ENCODE measurements at regions not wholly inside any gene's neighbourhood (a gene's known extent, or its start where the extent isn't known, plus 50 kb on each side); places are given as distances from the start of the nearest gene placed in this dataset.

DNA sequence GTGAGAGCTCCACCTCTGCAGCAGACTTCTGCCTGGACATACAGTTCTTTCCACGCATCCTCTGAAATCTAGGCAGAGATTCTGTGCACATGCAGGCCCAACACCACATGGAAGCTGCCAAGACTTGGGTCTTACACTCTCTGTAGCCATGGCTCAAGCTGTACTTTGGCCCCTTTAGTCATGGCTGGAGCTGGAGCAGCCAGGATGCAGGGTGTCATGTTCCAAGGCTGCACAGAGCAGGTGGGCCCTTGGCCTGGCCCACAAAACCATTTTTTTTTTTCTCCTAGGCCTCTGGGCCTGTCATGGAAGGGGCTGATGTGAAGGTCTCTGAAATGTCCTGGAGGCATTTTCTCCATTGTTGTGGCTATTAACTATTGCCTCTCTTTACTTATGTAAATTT lies 990.5 kb upstream of the ADGRL3 start:
- Histone ChIP-seq H3K36me3 (ENCODE audit: control insufficient read depth, low read depth, low read length) (no peaks in the 10 kb centered on the region), H3K9ac (ENCODE audit: low read length) (no peak overlapping the region), H3K27ac (ENCODE audit: low read length) (no peak overlapping the region), H3K4me1 (ENCODE audit: control insufficient read depth, low read depth, low read length) (no peaks in the 10 kb centered on the region), H3K27me3 (ENCODE audit: control insufficient read depth, insufficient read depth, low read length) (no peaks in the 10 kb centered on the region), H3K9me3 (ENCODE audit: control insufficient read depth, low read depth, low read length) (no peaks in the 10 kb centered on the region), H3K4me3 (ENCODE audit: low read length) (no peak overlapping the region)

DNA sequence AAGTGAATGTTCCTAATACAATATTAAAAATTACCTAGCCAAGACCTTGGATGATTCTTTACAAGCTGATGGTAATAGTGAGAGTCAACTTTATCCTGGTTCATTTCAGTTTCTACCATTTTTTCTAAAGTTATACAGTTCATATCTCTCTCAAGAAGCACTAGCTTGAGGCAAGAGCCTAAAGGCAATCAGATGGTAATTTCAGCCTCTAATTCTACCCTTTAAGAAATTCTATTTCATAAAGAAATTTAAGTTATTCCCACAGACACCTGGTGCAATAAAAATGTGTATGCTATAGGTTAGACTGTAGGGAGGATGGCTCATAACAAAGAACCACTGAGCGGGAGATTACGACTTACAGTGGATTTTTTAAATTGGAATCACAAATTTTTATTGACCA lies 984.2 kb upstream of the ADGRL3 start:
- Histone ChIP-seq H3K9me3 (ENCODE audit: control insufficient read depth, low read depth, low read length) (no peaks in the 10 kb centered on the region), H3K27ac (ENCODE audit: low read length) (no peak overlapping the region), H3K27me3 (ENCODE audit: control insufficient read depth, insufficient read depth, low read length) (no peaks in the 10 kb centered on the region), H3K36me3 (ENCODE audit: control insufficient read depth, low read depth, low read length) (no peaks in the 10 kb centered on the region), H3K9ac (ENCODE audit: low read length) (no peak overlapping the region), H3K4me3 (ENCODE audit: low read length) (no peak overlapping the region), H3K4me1 (ENCODE audit: control insufficient read depth, low read depth, low read length) (no peaks in the 10 kb centered on the region)

DNA sequence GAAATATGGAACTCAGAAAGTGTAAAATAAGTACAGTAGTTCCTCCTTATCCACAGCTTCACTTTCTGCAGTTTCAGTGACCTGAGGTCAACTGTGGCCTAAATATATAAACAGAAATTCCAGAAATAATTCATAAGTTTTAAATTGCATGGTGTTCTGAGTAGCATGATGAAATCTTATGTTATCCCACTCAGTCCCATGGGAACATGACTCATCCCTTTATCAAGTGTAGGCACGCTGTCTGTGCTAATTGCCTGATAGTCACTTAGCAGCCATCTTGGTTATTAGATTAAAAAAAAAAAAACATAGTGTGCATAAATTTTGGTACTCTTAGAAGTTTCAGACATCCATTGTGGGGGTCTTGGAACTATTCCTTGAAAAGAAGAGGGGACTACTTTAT lies 983.4 kb upstream of the ADGRL3 start:
- Histone ChIP-seq H3K27me3 (ENCODE audit: control insufficient read depth, insufficient read depth, low read length) (no peaks in the 10 kb centered on the region), H3K36me3 (ENCODE audit: control insufficient read depth, low read depth, low read length) (no peaks in the 10 kb centered on the region), H3K9me3 (ENCODE audit: control insufficient read depth, low read depth, low read length) (no peaks in the 10 kb centered on the region), H3K27ac (ENCODE audit: low read length) (no peak overlapping the region), H3K4me1 (ENCODE audit: control insufficient read depth, low read depth, low read length) (no peaks in the 10 kb centered on the region), H3K4me3 (ENCODE audit: low read length) (no peak overlapping the region), H3K9ac (ENCODE audit: low read length) (no peak overlapping the region)

DNA sequence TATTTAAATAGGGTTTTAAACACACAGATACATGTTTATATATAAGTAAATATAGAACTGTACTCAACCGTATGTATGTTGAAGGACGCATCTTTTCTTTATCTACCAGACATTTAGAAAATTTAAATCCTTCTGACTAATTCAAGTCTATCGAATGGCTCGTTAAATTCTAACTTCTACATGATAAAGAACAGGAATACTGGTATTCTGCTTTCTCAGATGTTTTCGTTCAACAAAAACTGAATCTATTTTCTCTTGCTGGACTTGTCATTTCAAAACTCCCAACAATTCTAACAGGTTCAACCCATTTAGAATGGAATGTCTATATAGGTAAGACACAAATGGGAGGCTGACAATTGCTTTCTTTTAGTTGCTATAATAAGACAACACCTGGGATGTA lies 978.3 kb upstream of the ADGRL3 start:
- Histone ChIP-seq H3K4me3 (ENCODE audit: low read length) (no peak overlapping the region), H3K27ac (ENCODE audit: low read length) (no peak overlapping the region), H3K4me1 (ENCODE audit: control insufficient read depth, low read depth, low read length) (no peaks in the 10 kb centered on the region)

DNA sequence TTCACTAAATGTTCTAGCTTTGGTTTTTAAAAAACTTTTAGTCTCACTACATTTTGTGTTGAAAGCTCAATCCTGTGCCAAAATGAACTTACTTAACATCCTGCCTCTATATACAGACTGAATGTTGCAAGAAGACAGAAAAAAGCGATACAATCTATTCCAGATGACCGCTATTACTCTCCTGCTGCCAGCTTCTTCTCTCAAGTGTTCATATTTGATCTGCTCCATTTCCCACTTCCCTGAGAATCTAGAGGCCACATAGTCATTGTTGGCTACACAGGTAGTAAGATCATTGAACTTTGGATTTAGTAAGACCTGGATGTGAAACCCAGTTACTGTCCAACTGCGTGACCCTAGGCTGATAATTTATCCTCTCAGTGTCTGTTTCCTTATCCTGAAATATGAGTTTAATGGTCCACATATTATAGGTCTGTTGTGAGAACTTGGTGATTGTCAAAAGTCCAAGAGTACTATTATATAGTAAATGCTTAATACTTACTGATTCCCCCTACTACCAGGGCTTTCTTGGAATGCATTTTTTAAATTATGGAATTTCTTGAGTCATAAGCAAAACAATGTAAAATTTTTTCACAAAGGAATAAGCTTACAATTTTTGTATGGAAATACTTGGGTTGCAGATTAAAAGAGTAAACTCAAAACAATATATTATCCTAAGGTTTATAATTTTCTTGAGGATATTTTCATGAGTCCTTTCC lies 976.8 kb upstream of the ADGRL3 start:
- H3K9ac ChIP-seq (ENCODE audit: low read length) = no peak overlapping the region
- no peak overlapping the region for H3K27ac ChIP-seq (ENCODE audit: low read length)
- H3K36me3 ChIP-seq (ENCODE audit: control insufficient read depth, low read depth, low read length) = no peaks in the 10 kb centered on the region
- H3K4me3 ChIP-seq (ENCODE audit: low read length) = no peak overlapping the region
- H3K4me1 ChIP-seq (ENCODE audit: control insufficient read depth, low read depth, low read length) = no peaks in the 10 kb centered on the region
- no peaks in the 10 kb centered on the region for H3K27me3 ChIP-seq (ENCODE audit: control insufficient read depth, insufficient read depth, low read length)
- H3K9me3 ChIP-seq (ENCODE audit: control insufficient read depth, low read depth, low read length) = no peaks in the 10 kb centered on the region

More for the DNA sequence above, 978.3 kb upstream of the ADGRL3 start:
- H3K9ac ChIP-seq (ENCODE audit: low read length) = no peak overlapping the region
- no peaks in the 10 kb centered on the region for H3K27me3 ChIP-seq (ENCODE audit: control insufficient read depth, insufficient read depth, low read length)
- no peaks in the 10 kb centered on the region for H3K9me3 ChIP-seq (ENCODE audit: control insufficient read depth, low read depth, low read length)
- no peaks in the 10 kb centered on the region for H3K36me3 ChIP-seq (ENCODE audit: control insufficient read depth, low read depth, low read length)

DNA sequence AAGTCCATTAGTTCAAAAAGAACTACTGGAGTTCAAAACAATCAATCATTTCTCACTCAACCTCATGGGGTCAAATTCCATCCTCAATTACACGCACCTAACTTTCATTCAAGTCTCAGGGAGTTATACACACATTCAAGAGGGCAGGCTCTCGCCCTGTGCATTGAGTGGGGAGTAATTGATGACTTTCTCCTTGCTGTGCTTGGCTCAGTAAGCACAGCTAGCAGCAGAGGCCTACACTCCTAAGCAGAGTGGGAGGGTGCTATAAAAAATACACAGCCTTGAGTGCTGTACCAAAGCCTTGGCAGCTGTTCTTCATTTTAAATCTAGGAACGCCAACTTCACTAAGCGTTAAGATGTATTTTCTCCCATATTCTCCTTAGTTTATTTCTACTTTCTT lies 958.3 kb upstream of the ADGRL3 start:
- Histone ChIP-seq H3K27me3 (ENCODE audit: control insufficient read depth, insufficient read depth, low read length) (no peaks in the 10 kb centered on the region), H3K9ac (ENCODE audit: low read length) (no peak overlapping the region)

DNA sequence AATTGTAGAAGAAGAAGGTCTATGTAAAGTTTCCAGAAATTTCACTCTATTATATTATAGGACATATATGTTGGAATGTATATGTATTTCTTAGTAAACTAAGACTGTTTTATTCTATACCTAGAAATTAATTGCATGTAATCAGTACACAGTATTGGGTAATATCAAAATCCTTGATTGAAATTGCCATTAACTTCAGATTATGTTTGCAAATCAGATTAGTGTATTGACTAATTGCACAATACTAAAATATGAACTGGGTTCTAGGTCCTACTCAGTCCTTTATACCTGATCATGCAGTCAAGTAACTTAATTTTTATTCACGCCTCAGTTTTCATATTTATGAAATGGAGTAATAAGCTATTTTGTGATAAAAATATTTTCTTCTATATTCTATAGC lies 950.3 kb upstream of the ADGRL3 start:
- no peak overlapping the region for H3K4me3 ChIP-seq (ENCODE audit: low read length)
- H3K9me3 ChIP-seq (ENCODE audit: control insufficient read depth, low read depth, low read length) = no peaks in the 10 kb centered on the region
- H3K27ac ChIP-seq (ENCODE audit: low read length) = no peak overlapping the region
- H3K27me3 ChIP-seq (ENCODE audit: control insufficient read depth, insufficient read depth, low read length) = no peaks in the 10 kb centered on the region
- no peak overlapping the region for H3K9ac ChIP-seq (ENCODE audit: low read length)
- no peaks in the 10 kb centered on the region for H3K4me1 ChIP-seq (ENCODE audit: control insufficient read depth, low read depth, low read length)
- no peaks in the 10 kb centered on the region for H3K36me3 ChIP-seq (ENCODE audit: control insufficient read depth, low read depth, low read length)

More for the DNA sequence above, 958.3 kb upstream of the ADGRL3 start:
- Histone ChIP-seq H3K36me3 (ENCODE audit: control insufficient read depth, low read depth, low read length) (no peaks in the 10 kb centered on the region), H3K27ac (ENCODE audit: low read length) (no peak overlapping the region), H3K9me3 (ENCODE audit: control insufficient read depth, low read depth, low read length) (no peaks in the 10 kb centered on the region), H3K4me3 (ENCODE audit: low read length) (no peak overlapping the region), H3K4me1 (ENCODE audit: control insufficient read depth, low read depth, low read length) (no peaks in the 10 kb centered on the region)

DNA sequence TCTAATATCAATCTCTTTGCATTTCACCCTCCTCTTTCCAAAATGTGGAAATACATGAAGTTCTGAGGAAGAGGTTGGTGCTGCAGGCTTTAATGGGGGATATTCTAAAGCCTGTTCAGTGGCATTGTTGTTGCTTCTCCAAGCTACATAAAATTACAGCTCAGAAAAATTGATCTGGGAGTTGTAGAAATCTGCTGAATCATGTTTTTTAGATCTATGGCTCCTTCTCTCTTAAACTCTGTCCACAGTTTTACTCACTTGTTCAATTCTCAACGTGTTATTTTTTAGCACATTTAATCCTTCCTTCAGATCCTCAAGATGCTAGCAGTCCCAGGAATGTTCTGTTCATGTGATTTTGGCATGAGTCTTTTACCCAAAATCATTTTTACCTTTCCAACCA lies 949.5 kb upstream of the ADGRL3 start:
- no peaks in the 10 kb centered on the region for H3K36me3 ChIP-seq (ENCODE audit: control insufficient read depth, low read depth, low read length)
- H3K4me3 ChIP-seq (ENCODE audit: low read length) = no peak overlapping the region
- H3K9me3 ChIP-seq (ENCODE audit: control insufficient read depth, low read depth, low read length) = no peaks in the 10 kb centered on the region
- H3K27ac ChIP-seq (ENCODE audit: low read length) = no peak overlapping the region
- H3K9ac ChIP-seq (ENCODE audit: low read length) = no peak overlapping the region
- H3K27me3 ChIP-seq (ENCODE audit: control insufficient read depth, insufficient read depth, low read length) = no peaks in the 10 kb centered on the region
- H3K4me1 ChIP-seq (ENCODE audit: control insufficient read depth, low read depth, low read length) = no peaks in the 10 kb centered on the region

DNA sequence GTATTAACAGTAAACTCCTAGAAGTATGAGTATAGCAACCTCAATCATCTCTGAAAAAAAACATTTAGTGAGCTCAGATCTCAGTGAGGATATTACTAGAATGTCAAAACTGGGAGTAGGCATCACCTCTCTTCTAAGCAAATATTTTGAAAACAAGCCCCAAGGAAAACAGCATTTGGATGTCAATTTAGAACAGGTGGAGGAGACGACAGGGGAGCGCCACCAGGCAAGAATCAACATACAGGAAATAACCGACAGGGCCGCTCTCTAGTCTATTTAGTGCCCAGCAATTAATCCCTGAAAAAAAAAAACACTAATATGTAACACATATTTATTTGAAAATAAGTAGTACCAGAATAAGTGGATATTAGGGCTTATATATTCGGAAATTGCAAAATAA lies 940.3 kb upstream of the ADGRL3 start:
- Histone ChIP-seq H3K4me1 (ENCODE audit: control insufficient read depth, low read depth, low read length) (no peaks in the 10 kb centered on the region), H3K9me3 (ENCODE audit: control insufficient read depth, low read depth, low read length) (no peaks in the 10 kb centered on the region), H3K36me3 (ENCODE audit: control insufficient read depth, low read depth, low read length) (no peaks in the 10 kb centered on the region), H3K27me3 (ENCODE audit: control insufficient read depth, insufficient read depth, low read length) (no peaks in the 10 kb centered on the region), H3K9ac (ENCODE audit: low read length) (no peak overlapping the region), H3K27ac (ENCODE audit: low read length) (no peak overlapping the region), H3K4me3 (ENCODE audit: low read length) (no peak overlapping the region)

DNA sequence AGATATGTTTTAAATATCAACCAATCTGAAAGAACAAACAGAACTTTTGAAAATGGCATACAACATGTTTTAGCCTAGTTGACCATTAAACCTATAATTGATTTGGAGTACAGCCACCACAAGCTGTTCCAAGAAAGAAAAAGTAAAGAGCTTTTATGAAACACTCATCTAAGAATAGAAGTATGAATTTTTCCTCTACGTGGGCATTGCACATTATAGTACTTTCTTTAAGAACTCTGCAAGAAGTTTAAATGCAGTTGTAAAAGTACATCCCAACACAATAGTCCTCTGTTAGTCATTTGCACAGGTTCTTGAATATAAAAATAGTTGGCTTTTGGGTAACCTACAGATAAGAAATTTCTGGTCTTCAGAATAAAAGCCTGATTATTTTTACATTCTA lies 933.6 kb upstream of the ADGRL3 start:
- H3K27me3 ChIP-seq (ENCODE audit: control insufficient read depth, insufficient read depth, low read length) = no peaks in the 10 kb centered on the region
- no peaks in the 10 kb centered on the region for H3K9me3 ChIP-seq (ENCODE audit: control insufficient read depth, low read depth, low read length)
- H3K9ac ChIP-seq (ENCODE audit: low read length) = no peak overlapping the region

DNA sequence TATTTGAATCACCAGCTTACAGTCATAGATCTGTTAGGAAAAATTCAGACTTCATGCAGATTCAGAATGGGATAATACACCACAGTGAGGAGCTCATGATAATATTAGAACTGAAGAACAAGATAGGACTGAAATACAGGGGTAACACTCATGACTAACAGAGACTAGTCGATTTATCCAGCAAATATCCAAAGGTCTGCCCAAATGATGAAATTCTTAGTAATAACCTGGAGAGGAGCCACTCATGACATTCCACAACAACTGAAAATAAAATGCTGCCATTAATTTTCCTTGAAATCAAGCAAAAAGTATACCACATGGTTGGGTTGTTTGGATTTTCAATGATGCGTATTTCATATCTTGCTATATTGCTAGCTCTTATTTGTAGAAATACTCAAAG lies 903.7 kb upstream of the ADGRL3 start:
- no peak overlapping the region for H3K4me3 ChIP-seq (ENCODE audit: low read length)

More for the DNA sequence above, 933.6 kb upstream of the ADGRL3 start:
- no peaks in the 10 kb centered on the region for H3K36me3 ChIP-seq (ENCODE audit: control insufficient read depth, low read depth, low read length)
- H3K27ac ChIP-seq (ENCODE audit: low read length) = no peak overlapping the region
- no peak overlapping the region for H3K4me3 ChIP-seq (ENCODE audit: low read length)
- H3K4me1 ChIP-seq (ENCODE audit: control insufficient read depth, low read depth, low read length) = no peaks in the 10 kb centered on the region

DNA sequence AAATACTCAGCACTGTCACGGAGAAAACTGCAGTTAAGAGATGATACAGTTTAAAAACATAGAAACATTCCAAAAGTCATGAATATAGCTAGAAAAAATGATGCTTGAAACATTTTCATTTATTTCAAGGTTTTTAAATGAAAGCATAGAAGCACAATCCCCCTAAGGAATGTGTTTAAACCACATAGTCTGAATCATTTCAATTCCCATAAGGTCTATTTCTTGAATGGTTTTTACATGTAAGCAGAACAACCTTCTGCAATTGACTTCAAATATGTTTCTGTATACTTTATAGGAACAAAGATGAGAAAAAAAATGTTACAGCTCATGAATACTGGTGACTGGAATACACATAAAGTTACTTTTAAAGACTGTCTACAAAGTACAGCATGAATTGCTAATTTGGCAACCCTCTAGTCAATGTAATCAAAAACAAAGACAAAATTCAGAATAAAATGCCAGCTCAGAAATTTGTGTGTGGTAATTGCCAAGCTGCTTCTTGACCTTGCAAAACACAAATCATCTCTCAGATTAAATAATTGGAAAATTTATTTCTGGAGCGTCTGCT lies 886.4 kb upstream of the ADGRL3 start:
- H3K4me1 ChIP-seq (ENCODE audit: control insufficient read depth, low read depth, low read length) = no peaks in the 10 kb centered on the region
- H3K27ac ChIP-seq (ENCODE audit: low read length) = no peak overlapping the region
- H3K9ac ChIP-seq (ENCODE audit: low read length) = no peak overlapping the region
- no peak overlapping the region for H3K4me3 ChIP-seq (ENCODE audit: low read length)
- no peaks in the 10 kb centered on the region for H3K9me3 ChIP-seq (ENCODE audit: control insufficient read depth, low read depth, low read length)
- H3K36me3 ChIP-seq (ENCODE audit: control insufficient read depth, low read depth, low read length) = no peaks in the 10 kb centered on the region
- H3K27me3 ChIP-seq (ENCODE audit: control insufficient read depth, insufficient read depth, low read length) = no peaks in the 10 kb centered on the region

More for the DNA sequence above, 903.7 kb upstream of the ADGRL3 start:
- no peaks in the 10 kb centered on the region for H3K4me1 ChIP-seq (ENCODE audit: control insufficient read depth, low read depth, low read length)
- H3K9me3 ChIP-seq (ENCODE audit: control insufficient read depth, low read depth, low read length) = no peaks in the 10 kb centered on the region
- H3K9ac ChIP-seq (ENCODE audit: low read length) = no peak overlapping the region
- no peaks in the 10 kb centered on the region for H3K27me3 ChIP-seq (ENCODE audit: control insufficient read depth, insufficient read depth, low read length)
- no peak overlapping the region for H3K27ac ChIP-seq (ENCODE audit: low read length)
- H3K36me3 ChIP-seq (ENCODE audit: control insufficient read depth, low read depth, low read length) = no peaks in the 10 kb centered on the region

Data from iPS-18a (cell line).